ENCODE measurements at regions not wholly inside any gene's neighbourhood (a gene's known extent, or its start where the extent isn't known, plus 50 kb on each side); places are given as distances from the start of the nearest gene placed in this dataset.
A peak's percentile ranks its signal among the peaks of the same experiment; 100 is the strongest.
"Not testable (repeated sequence)": the region's sequence is repeated elsewhere in the genome, so short reads cannot be mapped to it uniquely, and the experiment has no call there.

GRCh38 chr11:96447208-96448110 lies 57.6 kb downstream of the JRKL start:
- DNase-seq = no peak

- no peak for DNase-seq
Measured at GRCh38 chr11:96448225-96448624, 58.4 kb downstream of the JRKL start.

GRCh38 chr11:96456111-96456510 lies 66.3 kb downstream of the JRKL start:
- no peak for DNase-seq

- no peak for DNase-seq
Measured at GRCh38 chr11:96459751-96460150, 69.9 kb downstream of the JRKL start.

- no peak for DNase-seq
Measured at GRCh38 chr11:96461871-96462270, 72.1 kb downstream of the JRKL start.

- DNase-seq = no peak
Measured at GRCh38 chr11:96464700-96465307, 75.0 kb downstream of the JRKL start.

- DNase-seq = no peak
Measured at GRCh38 chr11:96465512-96465911, 75.7 kb downstream of the JRKL start.

- DNase-seq = no peak
Measured at GRCh38 chr11:96466607-96467006, 76.8 kb downstream of the JRKL start.

- no peak for DNase-seq
Measured at GRCh38 chr11:96469776-96470175, 80.0 kb downstream of the JRKL start.

- no peak for DNase-seq
Measured at GRCh38 chr11:96470521-96470920, 80.7 kb downstream of the JRKL start.

GRCh38 chr11:96472085-96472484 lies 82.3 kb downstream of the JRKL start:
- DNase-seq = no peak

GRCh38 chr11:96474263-96474662 lies 84.5 kb downstream of the JRKL start:
- DNase-seq = no peak

- no peak for DNase-seq
Measured at GRCh38 chr11:96481204-96481603, 91.4 kb downstream of the JRKL start.

- no peak for DNase-seq
Measured at GRCh38 chr11:96481771-96482170, 92.0 kb downstream of the JRKL start.

GRCh38 chr11:96482193-96482592 lies 92.4 kb downstream of the JRKL start:
- no peak for DNase-seq

GRCh38 chr11:96483374-96483955 lies 93.7 kb downstream of the JRKL start:
- no peak for DNase-seq

- no peak for DNase-seq
Measured at GRCh38 chr11:96484361-96484760, 94.5 kb downstream of the JRKL start.

- peak; percentile 89 for DNase-seq
Measured at GRCh38 chr11:96486890-96487611, 97.2 kb downstream of the JRKL start.

- DNase-seq = not testable (repeated sequence)
Measured at GRCh38 chr11:96488911-96489310, 99.1 kb downstream of the JRKL start.

GRCh38 chr11:96500440-96500839 lies 110.6 kb downstream of the JRKL start:
- DNase-seq = no peak

- DNase-seq = no peak
Measured at GRCh38 chr11:96506041-96506440, 116.2 kb downstream of the JRKL start.

- no peak for DNase-seq
Measured at GRCh38 chr11:96506953-96507354, 117.1 kb downstream of the JRKL start.

GRCh38 chr11:96508861-96509260 lies 119.0 kb downstream of the JRKL start:
- no peak for DNase-seq

Measured in islet precursor cell (in vitro differentiated cells).